ENCODE measurements at regions not wholly inside any gene's neighbourhood (a gene's known extent, or its start where the extent isn't known, plus 50 kb on each side); places are given as distances from the start of the nearest gene placed in this dataset.
"Not testable (repeated sequence)": the region's sequence is repeated elsewhere in the genome, so short reads cannot be mapped to it uniquely, and the experiment has no call there.

DNA sequence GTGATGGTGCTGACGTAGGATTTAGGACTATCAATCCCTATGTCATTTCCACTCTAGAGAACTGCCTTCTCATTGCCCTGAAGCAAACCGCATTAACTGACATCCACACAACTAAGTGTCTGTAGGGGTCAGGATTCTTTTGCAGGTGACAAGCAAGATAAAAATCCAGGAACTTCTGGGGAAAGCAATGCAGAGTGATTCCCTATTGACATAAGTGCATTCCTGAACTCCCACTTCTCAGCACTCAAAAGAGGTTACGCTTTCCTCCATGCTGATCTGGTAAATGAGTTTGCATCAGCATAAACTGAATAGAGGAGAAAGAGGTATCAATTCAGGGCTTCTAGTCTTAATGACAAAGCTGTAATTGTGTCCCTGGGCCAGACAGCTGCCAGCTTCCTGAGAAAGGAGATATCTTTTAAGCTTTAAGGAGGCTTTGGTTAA lies 224.6 kb upstream of the ISX start:
- H3K4me3 ChIP-seq (ENCODE audit: low read depth, low read length) = no peak overlapping the region

DNA sequence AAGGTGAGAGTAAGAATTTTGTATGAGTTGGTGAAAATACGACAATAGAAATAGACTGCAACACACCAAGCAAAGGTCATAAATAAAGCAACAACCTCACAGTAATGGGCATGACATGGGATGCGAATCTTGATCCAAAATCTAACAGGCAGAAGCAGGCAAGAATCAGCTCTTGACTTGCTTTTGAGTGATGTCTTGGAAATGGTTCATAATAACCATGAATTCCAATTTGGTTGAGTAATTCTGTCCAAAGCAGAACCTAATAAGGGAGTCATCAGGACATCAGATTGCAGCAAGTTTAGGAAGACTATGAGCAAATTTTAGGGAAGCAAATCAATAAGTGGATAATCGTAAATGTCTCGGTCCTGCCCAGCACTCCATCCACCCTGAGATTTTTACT lies 224.0 kb upstream of the ISX start:
- H3K4me3 ChIP-seq (ENCODE audit: low read depth, low read length) = no peak overlapping the region
- TF ChIP-seq, protein P1, sequence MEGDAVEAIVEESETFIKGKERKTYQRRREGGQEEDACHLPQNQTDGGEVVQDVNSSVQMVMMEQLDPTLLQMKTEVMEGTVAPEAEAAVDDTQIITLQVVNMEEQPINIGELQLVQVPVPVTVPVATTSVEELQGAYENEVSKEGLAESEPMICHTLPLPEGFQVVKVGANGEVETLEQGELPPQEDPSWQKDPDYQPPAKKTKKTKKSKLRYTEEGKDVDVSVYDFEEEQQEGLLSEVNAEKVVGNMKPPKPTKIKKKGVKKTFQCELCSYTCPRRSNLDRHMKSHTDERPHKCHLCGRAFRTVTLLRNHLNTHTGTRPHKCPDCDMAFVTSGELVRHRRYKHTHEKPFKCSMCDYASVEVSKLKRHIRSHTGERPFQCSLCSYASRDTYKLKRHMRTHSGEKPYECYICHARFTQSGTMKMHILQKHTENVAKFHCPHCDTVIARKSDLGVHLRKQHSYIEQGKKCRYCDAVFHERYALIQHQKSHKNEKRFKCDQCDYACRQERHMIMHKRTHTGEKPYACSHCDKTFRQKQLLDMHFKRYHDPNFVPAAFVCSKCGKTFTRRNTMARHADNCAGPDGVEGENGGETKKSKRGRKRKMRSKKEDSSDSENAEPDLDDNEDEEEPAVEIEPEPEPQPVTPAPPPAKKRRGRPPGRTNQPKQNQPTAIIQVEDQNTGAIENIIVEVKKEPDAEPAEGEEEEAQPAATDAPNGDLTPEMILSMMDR (IDR thresholded peaks at IDR 0.05; ENCODE audit: borderline replicate concordance, insufficient read depth, low read depth, low read length) = no peak

More for the DNA sequence above, 224.6 kb upstream of the ISX start:
- TF ChIP-seq, protein P1 (IDR thresholded peaks at IDR 0.05; ENCODE audit: borderline replicate concordance, insufficient read depth, low read depth, low read length) = no peak

GRCh38 chr22:34842630-34843029 lies 223.3 kb upstream of the ISX start:
- TF ChIP-seq, protein P1 (IDR thresholded peaks at IDR 0.05; ENCODE audit: borderline replicate concordance, insufficient read depth, low read depth, low read length) = no peak
- H3K4me3 ChIP-seq (ENCODE audit: low read depth, low read length) = no peak overlapping the region

- H3K4me3 ChIP-seq (ENCODE audit: low read depth, low read length) = not testable (repeated sequence)
Measured at GRCh38 chr22:34843743-34844142, 222.2 kb upstream of the ISX start.

DNA sequence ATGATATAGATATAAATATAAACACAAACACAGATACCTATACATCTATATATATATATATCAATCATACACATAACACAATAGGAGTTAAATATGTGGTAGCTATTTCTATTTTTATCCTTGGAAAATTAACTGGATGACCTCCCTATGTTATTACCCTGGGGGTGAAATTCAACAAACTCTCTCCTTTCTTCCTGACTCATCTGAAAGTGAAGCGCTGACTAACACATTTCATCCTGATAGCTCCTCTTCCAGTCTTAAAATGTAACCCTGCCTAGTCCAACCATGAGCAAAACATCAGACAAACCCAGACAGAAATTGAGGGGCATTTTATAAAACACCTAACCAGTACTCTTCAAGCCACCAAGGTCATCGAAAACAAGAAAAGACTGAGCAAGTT lies 220.6 kb upstream of the ISX start:
- TF ChIP-seq, protein P1 (IDR thresholded peaks at IDR 0.05; ENCODE audit: borderline replicate concordance, insufficient read depth, low read depth, low read length) = no peak
- H3K4me3 ChIP-seq (ENCODE audit: low read depth, low read length) = no peak overlapping the region

DNA sequence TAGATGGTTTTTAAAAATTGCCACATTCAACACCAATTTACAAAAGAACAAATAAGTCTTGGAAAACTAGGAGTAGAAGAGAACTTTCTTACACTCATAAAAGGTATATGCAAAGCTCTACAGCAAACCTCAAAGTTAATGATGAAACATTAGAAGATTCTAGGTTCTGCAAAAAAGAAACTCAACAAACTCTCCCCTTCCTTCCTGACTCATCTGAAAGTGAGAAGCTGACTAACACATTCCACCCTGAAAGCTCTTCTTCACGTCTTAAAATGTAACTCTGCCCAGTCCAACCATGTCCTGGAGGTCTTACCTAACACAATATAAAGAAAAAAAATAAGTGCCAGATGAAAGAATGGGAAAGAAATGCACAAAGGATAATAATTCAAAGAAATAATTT lies 218.9 kb upstream of the ISX start:
- H3K4me3 ChIP-seq (ENCODE audit: low read depth, low read length) = no peak overlapping the region
- TF ChIP-seq, protein P1 (IDR thresholded peaks at IDR 0.05; ENCODE audit: borderline replicate concordance, insufficient read depth, low read depth, low read length) = no peak

GRCh38 chr22:34849965-34850364 lies 216.0 kb upstream of the ISX start:
- no peak overlapping the region for H3K4me3 ChIP-seq (ENCODE audit: low read depth, low read length)
- TF ChIP-seq, protein P1 (IDR thresholded peaks at IDR 0.05; ENCODE audit: borderline replicate concordance, insufficient read depth, low read depth, low read length) = no peak

Data from GM12875 (cell line).